GM12878 (cell line): ENCODE measurements at regions not wholly inside any gene's neighbourhood (a gene's known extent, or its start where the extent isn't known, plus 50 kb on each side); places are given as distances from the start of the nearest gene placed in this dataset.

Source experiments
- ATAC-seq: fragments of 200-7000 bp; cut with Tn5 transposase; 3 replicates; pipeline ENCODE4 v1.9.1; 2020; ENCODE audit warnings: mild to moderate bottlenecking, moderate library complexity
- BruUV-seq: library from RNA; stranded (reverse); fragments of 400-500 nt; replicated peaks from 2 replicates; lab custom pipeline; 2021; lab: Mats Ljungman, UMichigan
- CTCF ChIA-PET: fragments of 300-600 bp; sonication (Branson Sonifier 250); formaldehyde crosslinking; extraction: SDS; loops from one replicate; lab custom pipeline; 2021; ENCODE audit warnings: inconsistent platforms; lab: Yijun Ruan, JAX
- POLR2A ChIA-PET: fragments of 350-600 bp; formaldehyde crosslinking; extraction: SDS; loops from one replicate; lab custom pipeline; 2021; ENCODE audit warnings: inconsistent platforms; lab: Charles Lee
- RAD21 ChIA-PET: fragments of 300-600 bp; sonication (Branson Sonifier 250); formaldehyde crosslinking; loops from one replicate; lab custom pipeline; 2023; ENCODE audit warnings: antibody characterized with exemption; ENCODE audit not compliant: unreplicated experiment; lab: Charles Lee
- SMC1A ChIA-PET: fragments of 300-600 bp; sonication (Branson Sonifier 250); formaldehyde crosslinking; loops from one replicate; lab custom pipeline; 2023; ENCODE audit not compliant: unreplicated experiment, uncharacterized antibody; lab: Charles Lee
- DNase-seq: peaks from one replicate; pipeline ENCODE4 v3.0.0-alpha.2; 2011; ENCODE audit warnings: low read depth, low spot score
- FAIRE-seq: peaks from 3 replicates; lab custom pipeline; 2011; peaks lifted over from hg19 to GRCh38; lab: Jason Lieb, UNC
- H2AFZ ChIP-seq: 2 replicates; pipeline ENCODE4 v1.6.0; 2011; ENCODE audit warnings: low read depth, low read length, control low read depth; ENCODE audit not compliant: control insufficient read depth
- H3K27ac ChIP-seq: 2 replicates; pipeline ENCODE4 v1.5.1; 2011; ENCODE audit warnings: control low read depth; ENCODE audit not compliant: control insufficient read depth, insufficient read depth
- H3K27me3 ChIP-seq, 2 experiments: replicated peaks in 1 of 2; 2 replicates each; pipeline versions ENCODE4 v1.6.0 to v1.6.1; 2011; ENCODE audit warnings: low read length in 1 of 2; ENCODE audit not compliant: control insufficient read depth in 2 of 2, insufficient read depth in 2 of 2
- H3K36me3 ChIP-seq, 2 experiments: 2 replicates each; pipeline ENCODE4 v1.5.1; 2011; ENCODE audit warnings: low read length in 1 of 2; ENCODE audit not compliant: control insufficient read depth in 2 of 2, insufficient read depth in 2 of 2
- H3K4me1 ChIP-seq: 2 replicates; pipeline ENCODE4 v1.6.1; 2011; ENCODE audit warnings: mild to moderate bottlenecking, low read length, moderate library complexity, mixed read lengths; ENCODE audit not compliant: control insufficient read depth, insufficient read depth
- H3K4me2 ChIP-seq: 2 replicates; pipeline ENCODE4 v1.6.0; 2011; ENCODE audit warnings: control low read depth; ENCODE audit not compliant: control insufficient read depth, insufficient read depth
- H3K4me3 ChIP-seq: fragments of 200-600 bp; sonication (generic); 2 replicates; pipeline ENCODE4 v1.5.1; 2016
- H3K79me2 ChIP-seq: 2 replicates; pipeline ENCODE4 v1.6.0; 2011; ENCODE audit warnings: low read length; ENCODE audit not compliant: control insufficient read depth, insufficient read depth
- H3K9ac ChIP-seq: 2 replicates; pipeline ENCODE4 v1.8.0; 2011; ENCODE audit warnings: low read length, control low read depth, mixed read lengths; ENCODE audit not compliant: control insufficient read depth, insufficient read depth
- H3K9me3 ChIP-seq: replicated peaks from 3 replicates; pipeline ENCODE4 v1.5.1; 2011; ENCODE audit warnings: mild to moderate bottlenecking, low read length; ENCODE audit not compliant: control insufficient read depth, insufficient read depth
- H4K20me1 ChIP-seq: 2 replicates; pipeline ENCODE4 v1.6.0; 2011; ENCODE audit not compliant: control insufficient read depth, insufficient read depth
- CBX3 ChIP-seq: fragments of 200-600 bp; sonication (generic); IDR thresholded peaks from 2 replicates; pipeline ENCODE4 v1.6.1; 2016; ENCODE audit warnings: low read depth, borderline replicate concordance
- CHD2 ChIP-seq: IDR thresholded peaks from 2 replicates; pipeline ENCODE4 v1.6.1; 2011; ENCODE audit warnings: low read depth, low read length, improper control_type of control experiment, borderline replicate concordance
- HCFC1 ChIP-seq: fragments of 150-350 bp; IDR thresholded peaks from 2 replicates; pipeline ENCODE4 v1.6.1; 2014; ENCODE audit warnings: low read length
- IRF4 ChIP-seq: IDR thresholded peaks from 2 replicates; pipeline ENCODE4 v1.6.1; 2011; ENCODE audit warnings: low read depth, low read length
- JUND ChIP-seq: IDR thresholded peaks from 2 replicates; pipeline ENCODE4 v1.6.1; 2012; ENCODE audit warnings: low read depth, mild to moderate bottlenecking, low read length, improper control_type of control experiment, moderate library complexity
- SIN3A ChIP-seq: IDR thresholded peaks from 2 replicates; pipeline ENCODE4 v1.6.1; 2012; ENCODE audit warnings: low read depth, low read length, improper control_type of control experiment
- SIX5 ChIP-seq: IDR thresholded peaks from 2 replicates; pipeline ENCODE4 v1.6.1; 2011; ENCODE audit warnings: mild to moderate bottlenecking, low read depth, low read length, moderate library complexity; ENCODE audit not compliant: severe bottlenecking
- TAF1 ChIP-seq: IDR thresholded peaks from 2 replicates; pipeline ENCODE4 v1.6.1; 2011; ENCODE audit warnings: mild to moderate bottlenecking, low read depth, low read length, borderline replicate concordance
- TARDBP ChIP-seq: IDR thresholded peaks from 2 replicates; pipeline ENCODE4 v1.6.1; 2016; ENCODE audit warnings: borderline replicate concordance
- TBL1XR1 ChIP-seq: IDR thresholded peaks from 2 replicates; pipeline ENCODE4 v1.6.1; 2012; ENCODE audit warnings: low read depth, low read length, improper control_type of control experiment
- YY1 ChIP-seq: IDR thresholded peaks from 2 replicates; pipeline ENCODE4 v1.6.1; 2011; ENCODE audit warnings: low read depth, mild to moderate bottlenecking, low read length
- ZNF274 ChIP-seq: IDR thresholded peaks from one replicate; pipeline ENCODE4 v1.8.0; 2011; ENCODE audit not compliant: insufficient read length, insufficient read depth
- ZZZ3 ChIP-seq: IDR thresholded peaks from 2 replicates; pipeline ENCODE4 v1.6.1; 2011; ENCODE audit warnings: low read depth; ENCODE audit not compliant: control insufficient read depth, insufficient read length
- WGBS: methylation state at CpG from one replicate; pipeline ENCODE4 v1.1.6; 2016; ENCODE audit warnings: low lambda C conversion rate; ENCODE audit not compliant: insufficient replicate concordance, insufficient coverage; ENCODE audit errors: missing lambda C conversion rate; 5-methylcytosine and 5-hydroxymethylcytosine counted together
- in situ Hi-C: fragments of 300-500 bp; cut with MboI; formaldehyde crosslinking; loops from 9 replicates; pipeline ENCODE4 v1.14.3; 2018; ENCODE audit warnings: mixed read lengths
- intact Hi-C: fragments of 100-400 bp; cut with micrococcal nuclease; formaldehyde crosslinking; loops from one replicate; pipeline ENCODE4 v1.14.2; 2022; ENCODE audit not compliant: unreplicated experiment
- TF ChIP-seq, protein P1 (sequence below): IDR thresholded peaks from 2 replicates; pipeline ENCODE4 v1.6.1; 2012; ENCODE audit warnings: low read depth, low read length, improper control_type of control experiment
- TF ChIP-seq, protein P2 (sequence below): fragments of 450-650 bp; IDR thresholded peaks from 2 replicates; pipeline ENCODE4 v1.6.1; 2017; ENCODE audit warnings: borderline replicate concordance

DNA sequence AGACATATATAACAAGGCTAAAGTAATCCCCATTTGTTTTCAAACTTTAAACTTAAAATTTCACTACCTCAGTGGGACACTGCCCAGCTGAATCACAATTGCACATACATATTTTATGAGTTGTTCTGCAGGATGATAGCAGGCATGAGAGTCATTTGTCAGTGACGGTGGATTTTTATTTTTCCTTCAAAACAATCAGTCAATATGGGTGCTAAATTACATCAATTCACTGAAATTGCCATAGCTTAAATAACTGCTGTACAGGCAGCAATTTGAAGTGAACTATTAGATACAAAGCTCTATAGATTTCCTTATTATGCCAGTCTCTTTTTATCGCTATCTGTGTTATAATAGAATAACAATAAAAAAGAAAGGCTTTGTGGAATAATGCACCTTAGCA, 784.6 kb upstream of the ANO3 start:
- H3K79me2 ChIP-seq: no peaks in the 10 kb centered on the region
- no peaks in the 10 kb centered on the region for H3K9me3 ChIP-seq
- no peak overlapping the region for H2AFZ ChIP-seq
- no peak overlapping the region for H3K27ac ChIP-seq
- no peak overlapping the region for H3K4me3 ChIP-seq
- intact Hi-C loops: no loop called here
- POLR2A ChIA-PET: no interaction called here
- WGBS: 52% methylated on average over 2 of the region's 2 CpGs
- TF ChIP-seq, protein P1, sequence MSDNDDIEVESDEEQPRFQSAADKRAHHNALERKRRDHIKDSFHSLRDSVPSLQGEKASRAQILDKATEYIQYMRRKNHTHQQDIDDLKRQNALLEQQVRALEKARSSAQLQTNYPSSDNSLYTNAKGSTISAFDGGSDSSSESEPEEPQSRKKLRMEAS: no peak
- TF ChIP-seq, protein P2, sequence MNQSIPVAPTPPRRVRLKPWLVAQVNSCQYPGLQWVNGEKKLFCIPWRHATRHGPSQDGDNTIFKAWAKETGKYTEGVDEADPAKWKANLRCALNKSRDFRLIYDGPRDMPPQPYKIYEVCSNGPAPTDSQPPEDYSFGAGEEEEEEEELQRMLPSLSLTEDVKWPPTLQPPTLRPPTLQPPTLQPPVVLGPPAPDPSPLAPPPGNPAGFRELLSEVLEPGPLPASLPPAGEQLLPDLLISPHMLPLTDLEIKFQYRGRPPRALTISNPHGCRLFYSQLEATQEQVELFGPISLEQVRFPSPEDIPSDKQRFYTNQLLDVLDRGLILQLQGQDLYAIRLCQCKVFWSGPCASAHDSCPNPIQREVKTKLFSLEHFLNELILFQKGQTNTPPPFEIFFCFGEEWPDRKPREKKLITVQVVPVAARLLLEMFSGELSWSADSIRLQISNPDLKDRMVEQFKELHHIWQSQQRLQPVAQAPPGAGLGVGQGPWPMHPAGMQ: no peak
- no peak for TF ChIP-seq SIX5
- TF ChIP-seq TAF1: no peak
- no peak for TF ChIP-seq SIN3A
- no peak for TF ChIP-seq CBX3
- no peak for TF ChIP-seq JUND
- TF ChIP-seq YY1: no peak
- no peak for TF ChIP-seq ZNF274
- no peak for TF ChIP-seq TARDBP
- no peak for TF ChIP-seq ZZZ3
- TF ChIP-seq CHD2: no peak
- no peak for TF ChIP-seq TBL1XR1
- no peak for TF ChIP-seq IRF4
- TF ChIP-seq HCFC1: no peak
- TF ChIP-seq, all 136 proteins: peak for 0
- Histone ChIP-seq H3K9ac (no peak overlapping the region), H3K4me2 (no peak overlapping the region), H3K36me3 (no peaks in the 10 kb centered on the region), H3K4me1 (no peaks in the 10 kb centered on the region), H4K20me1 (no peaks in the 10 kb centered on the region), H3K27me3 (no peaks in the 10 kb centered on the region)
- ChIA-PET CTCF (no interaction called here), SMC1A (no interaction called here), RAD21 (no interaction called here)
- no TSS peak for BruUV-seq
- ATAC-seq (no peak), DNase-seq (no peak), FAIRE-seq (no peak)
- in situ Hi-C loops: no loop called here
